ENCODE measurements at regions not wholly inside any gene's neighbourhood (a gene's known extent, or its start where the extent isn't known, plus 50 kb on each side); places are given as distances from the start of the nearest gene placed in this dataset.

DNA sequence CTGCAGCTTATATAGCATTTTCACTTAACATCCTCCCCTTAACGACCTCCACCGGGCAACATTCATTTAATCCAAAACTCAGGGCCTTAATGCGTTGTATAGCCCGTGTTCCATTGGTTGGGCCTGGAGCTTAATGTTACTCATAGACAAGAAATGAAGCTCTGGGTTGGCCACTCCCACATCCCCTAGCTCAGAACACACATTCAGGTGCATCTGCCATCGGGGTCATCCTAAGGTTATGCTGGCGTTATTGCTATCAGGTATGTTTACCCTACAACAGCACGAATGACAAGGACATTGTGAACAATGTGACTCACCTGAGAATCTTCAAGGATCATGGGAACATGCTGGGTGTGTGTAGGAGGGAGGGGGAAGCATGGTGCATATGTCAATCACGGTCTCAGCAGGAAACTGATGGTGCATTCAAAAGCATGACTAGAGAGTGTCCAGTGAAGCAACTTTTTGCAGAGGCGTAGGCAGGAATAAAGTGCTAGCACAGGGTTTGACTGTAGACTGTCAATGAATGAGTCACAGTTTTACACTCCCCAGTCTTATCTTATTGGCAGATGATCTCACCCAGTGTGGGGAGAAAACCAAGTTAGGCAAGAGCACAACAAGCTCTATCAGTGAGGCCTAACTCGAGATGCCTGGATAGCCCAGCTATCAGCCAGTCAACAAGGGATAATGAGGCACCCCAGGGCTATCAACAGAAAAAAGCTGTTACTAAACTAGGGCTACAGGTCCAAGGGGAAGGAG lies 402.1 kb upstream of the MCTP2 start:
- 51% methylated on average over 10 of the region's 10 CpGs for WGBS (ENCODE audit: low lambda C conversion rate, missing lambda C conversion rate)

DNA sequence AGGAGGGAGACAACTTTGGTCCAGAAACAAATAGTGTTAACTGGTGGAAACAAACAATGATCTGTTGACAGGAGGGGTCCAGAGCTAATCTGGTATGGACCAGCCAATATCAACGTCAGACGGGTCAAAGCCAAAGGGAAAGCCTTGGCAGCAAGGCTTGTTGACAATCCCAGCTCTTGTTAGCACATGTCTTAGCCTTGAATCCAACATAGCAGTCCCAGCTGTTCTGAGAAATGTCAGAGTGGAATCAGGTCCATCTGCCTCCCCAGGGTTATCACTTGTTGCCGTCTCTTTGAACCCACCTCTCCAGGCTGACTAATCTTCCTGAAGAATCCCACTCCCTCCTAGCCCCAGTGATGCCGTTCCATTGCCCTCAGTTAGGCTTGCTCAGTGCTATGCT lies 404.6 kb upstream of the MCTP2 start:
- no peaks in the 10 kb centered on the region for H3K27me3 ChIP-seq
- TF ChIP-seq, protein P1, sequence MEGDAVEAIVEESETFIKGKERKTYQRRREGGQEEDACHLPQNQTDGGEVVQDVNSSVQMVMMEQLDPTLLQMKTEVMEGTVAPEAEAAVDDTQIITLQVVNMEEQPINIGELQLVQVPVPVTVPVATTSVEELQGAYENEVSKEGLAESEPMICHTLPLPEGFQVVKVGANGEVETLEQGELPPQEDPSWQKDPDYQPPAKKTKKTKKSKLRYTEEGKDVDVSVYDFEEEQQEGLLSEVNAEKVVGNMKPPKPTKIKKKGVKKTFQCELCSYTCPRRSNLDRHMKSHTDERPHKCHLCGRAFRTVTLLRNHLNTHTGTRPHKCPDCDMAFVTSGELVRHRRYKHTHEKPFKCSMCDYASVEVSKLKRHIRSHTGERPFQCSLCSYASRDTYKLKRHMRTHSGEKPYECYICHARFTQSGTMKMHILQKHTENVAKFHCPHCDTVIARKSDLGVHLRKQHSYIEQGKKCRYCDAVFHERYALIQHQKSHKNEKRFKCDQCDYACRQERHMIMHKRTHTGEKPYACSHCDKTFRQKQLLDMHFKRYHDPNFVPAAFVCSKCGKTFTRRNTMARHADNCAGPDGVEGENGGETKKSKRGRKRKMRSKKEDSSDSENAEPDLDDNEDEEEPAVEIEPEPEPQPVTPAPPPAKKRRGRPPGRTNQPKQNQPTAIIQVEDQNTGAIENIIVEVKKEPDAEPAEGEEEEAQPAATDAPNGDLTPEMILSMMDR (IDR thresholded peaks at IDR 0.05; ENCODE audit: poor library complexity) = no peak
- TF ChIP-seq EZH2phosphoT487 (IDR thresholded peaks at IDR 0.05; ENCODE audit: low read depth, severe bottlenecking, unreplicated experiment) (no peak), EZH2 (IDR thresholded peaks at IDR 0.05; ENCODE audit: borderline replicate concordance) (no peak)
- H3K4me2 ChIP-seq = no peak overlapping the region
- H3K4me1 ChIP-seq (ENCODE audit: insufficient read depth) = peaks cover 16% of the 10 kb centered on the region
- no peaks in the 10 kb centered on the region for H3K36me3 ChIP-seq (replicated peaks; ENCODE audit: insufficient read depth, low read depth)
- no peak overlapping the region for H2AFZ ChIP-seq
- H3K27ac ChIP-seq = no peak overlapping the region
- H3K4me3 ChIP-seq = no peak overlapping the region
- 53% methylated on average over 4 of the region's 4 CpGs for WGBS (ENCODE audit: low lambda C conversion rate, missing lambda C conversion rate)
- no peaks in the 10 kb centered on the region for H3K9me3 ChIP-seq (ENCODE audit: low read depth)
- no peaks in the 10 kb centered on the region for H3K79me2 ChIP-seq
- no peaks in the 10 kb centered on the region for H3K9me2 ChIP-seq (replicated peaks; ENCODE audit: insufficient read depth)
- H4K20me1 ChIP-seq (ENCODE audit: insufficient read depth, poor library complexity, severe bottlenecking) = no peaks in the 10 kb centered on the region
- no peak for DNase-seq (ENCODE audit: low spot score)

More for the DNA sequence above, 402.1 kb upstream of the MCTP2 start:
- TF ChIP-seq EZH2 (IDR thresholded peaks at IDR 0.05; ENCODE audit: borderline replicate concordance) (no peak), EZH2phosphoT487 (IDR thresholded peaks at IDR 0.05; ENCODE audit: low read depth, severe bottlenecking, unreplicated experiment) (no peak)
- TF ChIP-seq, protein P1 (IDR thresholded peaks at IDR 0.05; ENCODE audit: poor library complexity) = no peak
- Histone ChIP-seq H3K9me2 (replicated peaks; ENCODE audit: insufficient read depth) (no peaks in the 10 kb centered on the region), H3K27me3 (no peaks in the 10 kb centered on the region), H3K36me3 (replicated peaks; ENCODE audit: insufficient read depth, low read depth) (no peaks in the 10 kb centered on the region), H3K79me2 (no peaks in the 10 kb centered on the region), H4K20me1 (ENCODE audit: insufficient read depth, poor library complexity, severe bottlenecking) (no peaks in the 10 kb centered on the region), H3K27ac (peak overlapping the region; percentile 97), H2AFZ (no peak overlapping the region), H3K4me1 (ENCODE audit: insufficient read depth) (peaks cover 16% of the 10 kb centered on the region), H3K4me3 (no peak overlapping the region), H3K4me2 (no peak overlapping the region), H3K9me3 (ENCODE audit: low read depth) (no peaks in the 10 kb centered on the region)
- peak; percentile 83 for DNase-seq (ENCODE audit: low spot score)

DNA sequence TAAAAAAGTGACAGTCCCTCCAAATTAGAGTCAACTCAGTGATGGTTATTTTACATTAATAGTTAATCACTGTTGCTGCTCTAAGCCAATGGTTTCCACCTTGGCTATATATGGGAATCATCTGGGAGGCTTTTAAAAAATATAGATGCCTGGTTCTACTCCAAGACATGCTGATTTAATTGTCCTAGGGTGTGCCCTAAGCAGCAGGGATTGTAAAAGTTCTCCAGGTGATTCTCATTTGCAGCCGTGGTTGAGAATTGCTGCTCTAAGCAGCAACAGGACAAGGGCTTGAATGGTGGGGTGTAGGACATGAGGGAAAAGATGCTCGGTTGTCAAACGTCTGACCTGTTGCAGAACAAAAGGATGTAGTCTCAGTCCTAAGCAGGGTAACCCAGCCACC lies 405.1 kb upstream of the MCTP2 start:
- no peak overlapping the region for H2AFZ ChIP-seq
- H3K36me3 ChIP-seq (replicated peaks; ENCODE audit: insufficient read depth, low read depth) = no peaks in the 10 kb centered on the region
- no peaks in the 10 kb centered on the region for H3K9me3 ChIP-seq (ENCODE audit: low read depth)
- 41% methylated on average over 3 of the region's 3 CpGs for WGBS (ENCODE audit: low lambda C conversion rate, missing lambda C conversion rate)
- H3K4me2 ChIP-seq = no peak overlapping the region
- peaks cover 16% of the 10 kb centered on the region for H3K4me1 ChIP-seq (ENCODE audit: insufficient read depth)
- no peak for DNase-seq (ENCODE audit: low spot score)
- H3K9me2 ChIP-seq (replicated peaks; ENCODE audit: insufficient read depth) = no peaks in the 10 kb centered on the region
- no peak for TF ChIP-seq EZH2 (IDR thresholded peaks at IDR 0.05; ENCODE audit: borderline replicate concordance)
- no peak for TF ChIP-seq EZH2phosphoT487 (IDR thresholded peaks at IDR 0.05; ENCODE audit: low read depth, severe bottlenecking, unreplicated experiment)
- TF ChIP-seq, protein P1 (IDR thresholded peaks at IDR 0.05; ENCODE audit: poor library complexity) = no peak
- H3K4me3 ChIP-seq = no peak overlapping the region
- H3K27ac ChIP-seq = no peak overlapping the region
- H4K20me1 ChIP-seq (ENCODE audit: insufficient read depth, poor library complexity, severe bottlenecking) = no peaks in the 10 kb centered on the region
- no peaks in the 10 kb centered on the region for H3K79me2 ChIP-seq
- no peaks in the 10 kb centered on the region for H3K27me3 ChIP-seq

Measured in hepatocyte (in vitro differentiated cells).